Endothelial cell of umbilical vein (primary cell): ENCODE measurements at regions not wholly inside any gene's neighbourhood (a gene's known extent, or its start where the extent isn't known, plus 50 kb on each side); places are given as distances from the start of the nearest gene placed in this dataset.

Experiments
- BruUV-seq: library from RNA; stranded (reverse); fragments of 400-500 nt; replicated peaks from 2 replicates; lab custom pipeline; 2021; lab: Mats Ljungman, UMichigan
- CTCF ChIA-PET: fragments of 300-600, 350-600 bp; sonication (Branson Sonifier 250); formaldehyde crosslinking; loops from one replicate; lab custom pipeline; 2021; ENCODE audit warnings: antibody characterized with exemption, inconsistent platforms; lab: Charles Lee
- POLR2A ChIA-PET: fragments of 300-600, 350-600 bp; sonication (Branson Sonifier 250); formaldehyde crosslinking; loops from one replicate; lab custom pipeline; 2021; ENCODE audit warnings: antibody characterized with exemption, inconsistent platforms; lab: Charles Lee
- DNase-seq: peaks from one replicate; pipeline ENCODE4 v3.0.0-alpha.2; 2011; ENCODE audit warnings: low read depth, low spot score
- FAIRE-seq: peaks from 2 replicates; lab custom pipeline; 2011; peaks lifted over from hg19 to GRCh38; lab: Jason Lieb, UNC
- H2AFZ ChIP-seq: 2 replicates; pipeline ENCODE4 v1.6.0; 2012; ENCODE audit warnings: low read depth, low read length, control low read depth, inconsistent platforms
- H3K27ac ChIP-seq: 2 replicates; pipeline ENCODE4 v1.5.1; 2011; ENCODE audit warnings: low read depth, mild to moderate bottlenecking, control low read depth, low read length, moderate library complexity; ENCODE audit not compliant: insufficient read depth
- H3K27me3 ChIP-seq, 2 experiments: 2 replicates each; pipeline versions ENCODE4 v1.6.0 to v1.6.1; 2011; ENCODE audit warnings: low read length in 2 of 2, mixed read lengths in 1 of 2; ENCODE audit not compliant: control insufficient read depth in 2 of 2, insufficient read depth in 2 of 2
- H3K36me3 ChIP-seq, 2 experiments: 2 replicates in 1 of 2; 3 replicates in 1 of 2; pipeline ENCODE4 v1.5.1; 2011; ENCODE audit warnings: low read length in 2 of 2, mild to moderate bottlenecking in 1 of 2, moderate library complexity in 1 of 2; ENCODE audit not compliant: control insufficient read depth in 2 of 2, insufficient read depth in 2 of 2; ENCODE audit errors: extremely low read depth in 1 of 2
- H3K4me1 ChIP-seq: 3 replicates; pipeline ENCODE4 v1.5.1; 2011; ENCODE audit warnings: mild to moderate bottlenecking, low read length; ENCODE audit not compliant: control insufficient read depth, insufficient read depth; ENCODE audit errors: extremely low read depth
- H3K4me2 ChIP-seq: 2 replicates; pipeline ENCODE4 v1.6.1; 2011; ENCODE audit warnings: low read length, control low read depth, mixed read lengths; ENCODE audit not compliant: insufficient read depth
- H3K4me3 ChIP-seq, 3 experiments: fragments of 200-600 bp in 1 of 3; sonication (generic), shearing (Covaris generic) in 1 of 3; replicated peaks in 1 of 3; 2 replicates each; pipeline ENCODE4 v1.5.1; 2011 to 2016; ENCODE audit warnings: control low read depth in 3 of 3, low read length in 3 of 3, mild to moderate bottlenecking in 2 of 3, inconsistent platforms in 1 of 3, low read depth in 1 of 3, moderate library complexity in 1 of 3; ENCODE audit not compliant: insufficient read depth in 1 of 3
- H3K79me2 ChIP-seq: 2 replicates; pipeline ENCODE4 v1.6.0; 2012; ENCODE audit warnings: low read length, inconsistent platforms; ENCODE audit not compliant: control insufficient read depth, insufficient read depth
- H3K9ac ChIP-seq: replicated peaks from 2 replicates; pipeline ENCODE3; 2011; ENCODE audit warnings: low read length, control low read depth; ENCODE audit not compliant: insufficient read depth; ENCODE audit errors: extremely low read depth
- H3K9me1 ChIP-seq: replicated peaks from 3 replicates; pipeline ENCODE4 v1.6.0; 2011; ENCODE audit warnings: mild to moderate bottlenecking, low read length; ENCODE audit not compliant: control insufficient read depth, insufficient read depth; ENCODE audit errors: extremely low read depth
- H3K9me3 ChIP-seq: replicated peaks from 2 replicates; pipeline ENCODE4 v1.5.1; 2012; ENCODE audit warnings: low read length, inconsistent platforms; ENCODE audit not compliant: control insufficient read depth, insufficient read depth
- H4K20me1 ChIP-seq: replicated peaks from 2 replicates; pipeline ENCODE3; 2011; ENCODE audit warnings: mild to moderate bottlenecking, low read length; ENCODE audit not compliant: control insufficient read depth, insufficient read depth; ENCODE audit errors: extremely low read depth
- CTCF ChIP-seq, 2 donors: IDR thresholded peaks; 1 replicate in 1 of 2; 2 replicates in 1 of 2; pipeline ENCODE4 v1.5.1; 2011; ENCODE audit warnings: low read length in 2 of 2, mild to moderate bottlenecking in 2 of 2, moderate library complexity in 2 of 2, control low read depth in 1 of 2, inconsistent platforms in 1 of 2, low read depth in 1 of 2; ENCODE audit not compliant: insufficient read depth in 1 of 2; ENCODE audit errors: extremely low read depth in 1 of 2
- EZH2 ChIP-seq: IDR thresholded peaks from 2 replicates; pipeline ENCODE4 v1.6.1; 2012; ENCODE audit warnings: borderline replicate concordance, low read depth, mild to moderate bottlenecking, moderate library complexity, low read length, inconsistent platforms; ENCODE audit not compliant: severe bottlenecking
- FOS ChIP-seq: IDR thresholded peaks from 2 replicates; pipeline ENCODE4 v1.6.1; 2011; ENCODE audit warnings: mild to moderate bottlenecking, low read length, moderate library complexity, borderline replicate concordance; ENCODE audit not compliant: insufficient read depth
- GATA2 ChIP-seq: IDR thresholded peaks from 2 replicates; pipeline ENCODE4 v1.7.0; 2011; ENCODE audit warnings: low read depth, mild to moderate bottlenecking, moderate library complexity, mixed read lengths, low read length; ENCODE audit not compliant: insufficient read length, insufficient read depth
- JUN ChIP-seq: IDR thresholded peaks from 2 replicates; pipeline ENCODE4 v1.6.1; 2011; ENCODE audit warnings: borderline replicate concordance, low read depth; ENCODE audit not compliant: insufficient read length, insufficient read depth
- MAX ChIP-seq: IDR thresholded peaks from 2 replicates; pipeline ENCODE4 v1.6.1; 2011; ENCODE audit not compliant: insufficient read depth, insufficient read length
- MYC ChIP-seq: IDR thresholded peaks from one replicate; pipeline ENCODE4 v1.6.1; 2011; ENCODE audit warnings: mild to moderate bottlenecking, low read depth, low read length
- POLR2A ChIP-seq: IDR thresholded peaks from 2 replicates; pipeline ENCODE4 v1.6.1; 2012; ENCODE audit warnings: low read depth, mild to moderate bottlenecking, control low read depth, low read length
- POLR2AphosphoS5 ChIP-seq: IDR thresholded peaks from 2 replicates; pipeline ENCODE4 v1.6.1; 2012; ENCODE audit warnings: low read depth, mild to moderate bottlenecking, control low read depth, low read length, moderate library complexity; ENCODE audit not compliant: insufficient read depth
- dilution Hi-C: fragments of 300-500 bp; cut with MboI; formaldehyde crosslinking; loops from one replicate; pipeline ENCODE4 v1.15.0; 2019; ENCODE audit warnings: low sequenced_read_pairs; ENCODE audit not compliant: extremely low pct_ligation_motif_present
- intact Hi-C: fragments of 100-400 bp; cut with micrococcal nuclease; formaldehyde crosslinking; loops from one replicate; pipeline ENCODE4 v1.10.0; 2022

- Histone ChIP-seq H3K9ac (no peak overlapping the region), H4K20me1 (no peaks in the 10 kb centered on the region), H3K9me1 (no peaks in the 10 kb centered on the region), H3K36me3 (no peaks in the 10 kb centered on the region), H3K4me2 (no peak overlapping the region), H3K27me3 (no peaks in the 10 kb centered on the region), H3K79me2 (no peaks in the 10 kb centered on the region), H3K4me1 (peaks cover 8% of the 10 kb centered on the region), H3K27ac (no peak overlapping the region), H3K9me3 (no peaks in the 10 kb centered on the region), H3K4me3 (no peak overlapping the region), H2AFZ (no peak overlapping the region)
- no TSS peak for BruUV-seq
- dilution Hi-C loops (no loop called here), intact Hi-C loops (no loop called here)
- TF ChIP-seq MAX (no peak), POLR2AphosphoS5 (no peak), EZH2 (no peak), CTCF (IDR thresholded peaks at IDR 0.05; ENCODE audit: extremely low read depth in 1 of 2, insufficient read depth in 1 of 2, low read depth in 1 of 2, low read length in 2 of 2) (no peak), POLR2A (no peak), JUN (no peak), FOS (no peak), MYC (no peak), GATA2 (no peak)
- ChIA-PET POLR2A (interaction anchor here (1.4 kb wide), 1 partner anchor 9 kb away, joined by 4 read pairs; no protein-coding TSS in a partner anchor), CTCF (interaction anchor here (0.9 to 1.5 kb wide), 2 partner anchors 240 to 403 kb away, joined by 3 read pairs; partner anchors contain the start of gene GPX8)
- DNase-seq (no peak), FAIRE-seq (no peak)
Measured at GRCh38 chr5:54756796-54757402, 228.5 kb downstream of the ESM1 start.
